ENCODE measurements at regions not wholly inside any gene's neighbourhood (a gene's known extent, or its start where the extent isn't known, plus 50 kb on each side); places are given as distances from the start of the nearest gene placed in this dataset.

DNA sequence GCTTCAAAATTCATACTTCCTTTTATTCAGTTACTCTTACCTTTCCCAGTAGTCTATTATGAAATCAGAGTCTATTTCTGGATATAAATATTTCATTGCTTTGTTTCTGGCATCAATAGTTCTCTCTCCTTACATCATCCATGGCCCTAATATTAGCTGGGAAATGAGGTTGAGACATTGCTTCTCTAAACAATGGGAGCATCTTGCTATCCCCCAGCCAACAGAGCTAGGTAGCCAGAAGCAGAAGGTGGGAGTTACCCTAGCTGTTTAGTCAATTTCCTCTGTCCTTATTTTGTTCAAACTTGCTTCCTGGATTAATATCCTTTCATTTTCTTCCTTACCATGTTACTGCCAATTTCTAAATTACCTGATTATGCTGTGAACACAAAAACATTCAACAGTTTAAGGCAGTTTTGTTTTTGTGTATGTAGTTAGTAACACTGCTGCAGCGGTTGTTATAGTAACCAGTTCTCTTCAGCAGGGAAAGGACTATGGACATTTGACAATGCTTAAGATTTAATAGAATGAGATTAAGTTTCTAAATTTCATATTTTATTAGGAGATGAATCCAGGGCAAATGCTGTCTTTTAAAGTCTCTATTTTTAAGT is 160.5 kb upstream of the KCNJ3 start:
- CTCF ChIA-PET: no interaction called here
- H3K4me1 ChIP-seq (ENCODE audit: control insufficient read depth, insufficient read depth, low read length): no peaks in the 10 kb centered on the region
- no peak overlapping the region for H3K27ac ChIP-seq (ENCODE audit: low read length)
- H3K27me3 ChIP-seq (ENCODE audit: control insufficient read depth, insufficient read depth, low read length): no peaks in the 10 kb centered on the region
- ATAC-seq (no peak), DNase-seq (ENCODE audit: low read depth, low spot score) (no peak)
- POLR2A ChIA-PET: no interaction called here
- BruUV-seq (replicated peaks): no TSS peak
- no peaks in the 10 kb centered on the region for H3K36me3 ChIP-seq (ENCODE audit: control insufficient read depth, insufficient read depth, low read length)
- no peak for TF ChIP-seq TCF7L2 (IDR thresholded peaks at IDR 0.05; ENCODE audit: low read depth, low read length)
- TF ChIP-seq, protein P1, sequence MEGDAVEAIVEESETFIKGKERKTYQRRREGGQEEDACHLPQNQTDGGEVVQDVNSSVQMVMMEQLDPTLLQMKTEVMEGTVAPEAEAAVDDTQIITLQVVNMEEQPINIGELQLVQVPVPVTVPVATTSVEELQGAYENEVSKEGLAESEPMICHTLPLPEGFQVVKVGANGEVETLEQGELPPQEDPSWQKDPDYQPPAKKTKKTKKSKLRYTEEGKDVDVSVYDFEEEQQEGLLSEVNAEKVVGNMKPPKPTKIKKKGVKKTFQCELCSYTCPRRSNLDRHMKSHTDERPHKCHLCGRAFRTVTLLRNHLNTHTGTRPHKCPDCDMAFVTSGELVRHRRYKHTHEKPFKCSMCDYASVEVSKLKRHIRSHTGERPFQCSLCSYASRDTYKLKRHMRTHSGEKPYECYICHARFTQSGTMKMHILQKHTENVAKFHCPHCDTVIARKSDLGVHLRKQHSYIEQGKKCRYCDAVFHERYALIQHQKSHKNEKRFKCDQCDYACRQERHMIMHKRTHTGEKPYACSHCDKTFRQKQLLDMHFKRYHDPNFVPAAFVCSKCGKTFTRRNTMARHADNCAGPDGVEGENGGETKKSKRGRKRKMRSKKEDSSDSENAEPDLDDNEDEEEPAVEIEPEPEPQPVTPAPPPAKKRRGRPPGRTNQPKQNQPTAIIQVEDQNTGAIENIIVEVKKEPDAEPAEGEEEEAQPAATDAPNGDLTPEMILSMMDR (IDR thresholded peaks at IDR 0.05): no peak
- no peak for TF ChIP-seq POLR2AphosphoS5 (IDR thresholded peaks at IDR 0.05; ENCODE audit: low read depth, low read length)
- TF ChIP-seq SIN3A (IDR thresholded peaks at IDR 0.05; ENCODE audit: borderline replicate concordance, insufficient read depth, low read depth, low read length): no peak
- no peak overlapping the region for H3K4me3 ChIP-seq (ENCODE audit: low read depth in 2 of 2, low read length in 2 of 2)
- in situ Hi-C loops (cut with HindIII; ENCODE audit: low pct_unique_long_range_greater_than_20kb, low sequenced_read_pairs) (no loop called here), intact Hi-C loops (cut with micrococcal nuclease; ENCODE audit: unreplicated experiment) (no loop called here)
- H3K9me3 ChIP-seq (ENCODE audit: control insufficient read depth, insufficient read depth, low read depth, low read length): no peaks in the 10 kb centered on the region

GRCh38 chr2:154546341-154546740 is 152.2 kb upstream of the KCNJ3 start:
- CTCF ChIA-PET: no interaction called here
- BruUV-seq (replicated peaks): no TSS peak
- Histone ChIP-seq H3K4me1 (ENCODE audit: control insufficient read depth, insufficient read depth, low read length) (no peaks in the 10 kb centered on the region), H3K4me3 (ENCODE audit: low read depth in 2 of 2, low read length in 2 of 2) (no peak overlapping the region), H3K27ac (ENCODE audit: low read length) (no peak overlapping the region), H3K27me3 (ENCODE audit: control insufficient read depth, insufficient read depth, low read length) (no peaks in the 10 kb centered on the region), H3K36me3 (ENCODE audit: control insufficient read depth, insufficient read depth, low read length) (no peaks in the 10 kb centered on the region), H3K9me3 (ENCODE audit: control insufficient read depth, insufficient read depth, low read depth, low read length) (no peaks in the 10 kb centered on the region)
- intact Hi-C loops (cut with micrococcal nuclease; ENCODE audit: unreplicated experiment) (no loop called here), in situ Hi-C loops (cut with HindIII; ENCODE audit: low pct_unique_long_range_greater_than_20kb, low sequenced_read_pairs) (no loop called here)
- POLR2A ChIA-PET: no interaction called here
- DNase-seq (ENCODE audit: low read depth, low spot score) (no peak), ATAC-seq (no peak)
- TF ChIP-seq, protein P1 (IDR thresholded peaks at IDR 0.05): no peak
- no peak for TF ChIP-seq TCF7L2 (IDR thresholded peaks at IDR 0.05; ENCODE audit: low read depth, low read length)
- no peak for TF ChIP-seq SIN3A (IDR thresholded peaks at IDR 0.05; ENCODE audit: borderline replicate concordance, insufficient read depth, low read depth, low read length)
- no peak for TF ChIP-seq POLR2AphosphoS5 (IDR thresholded peaks at IDR 0.05; ENCODE audit: low read depth, low read length)
- TF ChIP-seq, protein P2, sequence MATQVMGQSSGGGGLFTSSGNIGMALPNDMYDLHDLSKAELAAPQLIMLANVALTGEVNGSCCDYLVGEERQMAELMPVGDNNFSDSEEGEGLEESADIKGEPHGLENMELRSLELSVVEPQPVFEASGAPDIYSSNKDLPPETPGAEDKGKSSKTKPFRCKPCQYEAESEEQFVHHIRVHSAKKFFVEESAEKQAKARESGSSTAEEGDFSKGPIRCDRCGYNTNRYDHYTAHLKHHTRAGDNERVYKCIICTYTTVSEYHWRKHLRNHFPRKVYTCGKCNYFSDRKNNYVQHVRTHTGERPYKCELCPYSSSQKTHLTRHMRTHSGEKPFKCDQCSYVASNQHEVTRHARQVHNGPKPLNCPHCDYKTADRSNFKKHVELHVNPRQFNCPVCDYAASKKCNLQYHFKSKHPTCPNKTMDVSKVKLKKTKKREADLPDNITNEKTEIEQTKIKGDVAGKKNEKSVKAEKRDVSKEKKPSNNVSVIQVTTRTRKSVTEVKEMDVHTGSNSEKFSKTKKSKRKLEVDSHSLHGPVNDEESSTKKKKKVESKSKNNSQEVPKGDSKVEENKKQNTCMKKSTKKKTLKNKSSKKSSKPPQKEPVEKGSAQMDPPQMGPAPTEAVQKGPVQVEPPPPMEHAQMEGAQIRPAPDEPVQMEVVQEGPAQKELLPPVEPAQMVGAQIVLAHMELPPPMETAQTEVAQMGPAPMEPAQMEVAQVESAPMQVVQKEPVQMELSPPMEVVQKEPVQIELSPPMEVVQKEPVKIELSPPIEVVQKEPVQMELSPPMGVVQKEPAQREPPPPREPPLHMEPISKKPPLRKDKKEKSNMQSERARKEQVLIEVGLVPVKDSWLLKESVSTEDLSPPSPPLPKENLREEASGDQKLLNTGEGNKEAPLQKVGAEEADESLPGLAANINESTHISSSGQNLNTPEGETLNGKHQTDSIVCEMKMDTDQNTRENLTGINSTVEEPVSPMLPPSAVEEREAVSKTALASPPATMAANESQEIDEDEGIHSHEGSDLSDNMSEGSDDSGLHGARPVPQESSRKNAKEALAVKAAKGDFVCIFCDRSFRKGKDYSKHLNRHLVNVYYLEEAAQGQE (IDR thresholded peaks at IDR 0.05; ENCODE audit: insufficient read depth in 1 of 2, low read depth in 2 of 2, low read length in 1 of 2): no peak

All from Panc1 (cell line).